A673 (cell line): ENCODE measurements at regions not wholly inside any gene's neighbourhood (a gene's known extent, or its start where the extent isn't known, plus 50 kb on each side); places are given as distances from the start of the nearest gene placed in this dataset.
A peak's percentile ranks its signal among the peaks of the same experiment; 100 is the strongest.

ENCODE experiments used
- BruUV-seq: library from RNA; stranded (reverse); fragments of 400-500 nt; replicated peaks from 2 replicates; lab custom pipeline; 2021; lab: Mats Ljungman, UMichigan
- CTCF ChIA-PET: fragments of 300-600 bp; sonication (Branson Sonifier 250); formaldehyde crosslinking; loops from one replicate; lab custom pipeline; 2022; ENCODE audit warnings: antibody characterized with exemption; lab: Charles Lee
- POLR2A ChIA-PET: fragments of 300-600 bp; sonication (Branson Sonifier 250); formaldehyde crosslinking; loops from one replicate; lab custom pipeline; 2022; ENCODE audit warnings: antibody characterized with exemption; ENCODE audit not compliant: low non-redundant PET; lab: Charles Lee
- DNase-seq: peaks from one replicate; pipeline ENCODE4 v3.0.0-alpha.2; 2015; ENCODE audit warnings: low spot score
- H3K27ac ChIP-seq: fragments of 200-600 bp; sonication (generic); 2 replicates; pipeline ENCODE4 v1.5.1; 2016; ENCODE audit warnings: mixed run types, low read depth, mild to moderate bottlenecking, mixed read lengths, antibody characterized with exemption, low read length; ENCODE audit not compliant: poor library complexity, severe bottlenecking
- H3K27me3 ChIP-seq: fragments of 200-600 bp; sonication (generic); replicated peaks from 2 replicates; pipeline ENCODE4 v1.6.1; 2017; ENCODE audit warnings: mixed run types, low read depth, mild to moderate bottlenecking, mixed read lengths, antibody characterized with exemption, low read length; ENCODE audit not compliant: insufficient read depth, poor library complexity
- H3K36me3 ChIP-seq: fragments of 200-600 bp; sonication (generic); 2 replicates; pipeline ENCODE4 v1.6.1; 2016; ENCODE audit warnings: mixed run types, mild to moderate bottlenecking, mixed read lengths, antibody characterized with exemption, low read length; ENCODE audit not compliant: insufficient read depth, poor library complexity, severe bottlenecking
- H3K4me1 ChIP-seq: fragments of 200-600 bp; sonication (generic); 2 replicates; pipeline ENCODE4 v1.6.1; 2017; ENCODE audit warnings: mixed run types, mild to moderate bottlenecking, mixed read lengths, antibody characterized with exemption, low read length; ENCODE audit not compliant: insufficient read depth, poor library complexity, severe bottlenecking
- H3K4me3 ChIP-seq: fragments of 200-600 bp; sonication (generic); 2 replicates; pipeline ENCODE4 v1.5.1; 2016; ENCODE audit warnings: low read depth, mixed run types, mild to moderate bottlenecking, mixed read lengths, low read length; ENCODE audit not compliant: poor library complexity, severe bottlenecking
- H3K9me3 ChIP-seq: fragments of 200-600 bp; sonication (generic); 2 replicates; pipeline ENCODE4 v1.6.1; 2016; ENCODE audit warnings: mixed run types, low read depth, mild to moderate bottlenecking, mixed read lengths, antibody characterized with exemption, low read length; ENCODE audit not compliant: poor library complexity, severe bottlenecking
- CTCF ChIP-seq: fragments of 300-800, 200-600 bp; sonication (generic); conservative IDR thresholded peaks from 2 replicates; pipeline ENCODE4 v1.5.1; 2017; ENCODE audit warnings: low read depth, mild to moderate bottlenecking, antibody characterized with exemption, low read length, moderate library complexity, mixed read lengths
- EZH2 ChIP-seq: fragments of 200-600 bp; sonication (generic); IDR thresholded peaks from 2 replicates; pipeline ENCODE4 v1.6.1; 2017; ENCODE audit warnings: borderline replicate concordance, low read depth, mild to moderate bottlenecking, mixed read lengths, antibody characterized with exemption, low read length; ENCODE audit not compliant: poor library complexity, severe bottlenecking
- intact Hi-C: fragments of 100-400 bp; cut with micrococcal nuclease; formaldehyde crosslinking; loops from one replicate; pipeline ENCODE4 v1.10.0; 2022; ENCODE audit not compliant: unreplicated experiment

- Histone ChIP-seq H3K27ac (no peak overlapping the region), H3K36me3 (no peaks in the 10 kb centered on the region), H3K9me3 (no peaks in the 10 kb centered on the region), H3K4me3 (no peak overlapping the region), H3K27me3 (peaks cover 72% of the 10 kb centered on the region), H3K4me1 (no peaks in the 10 kb centered on the region)
- no peak for DNase-seq
- intact Hi-C loops, result loop anchor here (5.0 kb wide), 1 partner anchor 210 kb away; no protein-coding TSS in a partner anchor
- CTCF ChIA-PET, result no interaction called here
- no TSS peak for BruUV-seq
- POLR2A ChIA-PET, result no interaction called here
- TF ChIP-seq EZH2 (no peak), CTCF (no peak)
These were observed 76.8 kb upstream of the PRKG1 start for GRCh38 chr10:50997461-50997860.

DNA sequence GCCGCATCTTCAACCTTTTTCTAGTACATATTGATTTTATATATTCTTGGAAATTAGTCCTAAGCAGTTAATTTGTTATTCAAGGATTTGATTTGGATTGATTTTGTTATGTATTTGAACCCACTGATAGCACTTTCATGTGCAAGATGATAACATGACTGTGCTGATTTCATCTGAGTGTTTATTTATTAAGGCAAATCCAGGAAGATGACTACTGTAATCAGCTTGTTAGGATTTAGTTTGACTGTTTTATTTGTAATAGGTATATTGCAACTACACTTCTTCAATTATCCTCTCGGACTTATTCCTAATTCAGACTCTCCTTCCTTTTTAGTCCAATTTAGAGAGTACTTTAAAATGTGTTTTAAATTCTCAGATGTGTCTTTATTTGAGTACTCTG is 75.1 kb upstream of the PRKG1 start:
- intact Hi-C loops, result loop anchor here (5.0 kb wide), 1 partner anchor 212 kb away; no protein-coding TSS in a partner anchor
- Histone ChIP-seq H3K36me3 (no peaks in the 10 kb centered on the region), H3K27ac (no peak overlapping the region), H3K4me3 (no peak overlapping the region), H3K27me3 (peaks cover 55% of the 10 kb centered on the region), H3K4me1 (no peaks in the 10 kb centered on the region), H3K9me3 (no peaks in the 10 kb centered on the region)
- no TSS peak for BruUV-seq
- ChIA-PET POLR2A (no interaction called here), CTCF (no interaction called here)
- DNase-seq, result no peak
- no peak for TF ChIP-seq CTCF
- no peak for TF ChIP-seq EZH2

- no peaks in the 10 kb centered on the region for H3K4me1 ChIP-seq
- H3K27ac ChIP-seq, result no peak overlapping the region
- intact Hi-C loops, result loop anchor here (5.0 kb wide), 1 partner anchor 422 kb away; no protein-coding TSS in a partner anchor
- BruUV-seq, result no TSS peak
- ChIA-PET POLR2A (no interaction called here), CTCF (no interaction called here)
- H3K27me3 ChIP-seq, result peaks cover 45% of the 10 kb centered on the region
- H3K36me3 ChIP-seq, result no peaks in the 10 kb centered on the region
- TF ChIP-seq CTCF (no peak), EZH2 (no peak)
- peak; percentile 24 for DNase-seq
- H3K4me3 ChIP-seq, result no peak overlapping the region
- no peaks in the 10 kb centered on the region for H3K9me3 ChIP-seq
These were observed 74.1 kb upstream of the PRKG1 start for GRCh38 chr10:51000164-51000563.
